ENCODE measurements at regions not wholly inside any gene's neighbourhood (a gene's known extent, or its start where the extent isn't known, plus 50 kb on each side); places are given as distances from the start of the nearest gene placed in this dataset.

GRCh38 chr6:152893187-152893586, 89.7 kb downstream of the FBXO5 start:
- no peak for TF ChIP-seq EZH2 (IDR thresholded peaks at IDR 0.05; ENCODE audit: insufficient read depth, poor library complexity, severe bottlenecking)
- no peak for TF ChIP-seq EZH2phosphoT487 (IDR thresholded peaks at IDR 0.05; ENCODE audit: insufficient read depth, low read depth)

Measured in GM23248 (cell line).